NOMO-1 treated with dmso at 0.1 percent for 144 hours (cell line): ENCODE measurements at regions not wholly inside any gene's neighbourhood (a gene's known extent, or its start where the extent isn't known, plus 50 kb on each side); places are given as distances from the start of the nearest gene placed in this dataset.
"Not testable (repeated sequence)": the region's sequence is repeated elsewhere in the genome, so short reads cannot be mapped to it uniquely, and the experiment has no call there.

Experiments used
- DNase-seq: peaks from one replicate; lab custom pipeline; 2025; ENCODE audit not compliant: unreplicated experiment; lab: John Stamatoyannopoulos, UW

GRCh38 chr2:7420530-7420929 lies 503.3 kb downstream of the RNF144A start:
- no peak for DNase-seq

GRCh38 chr2:7424481-7424880 lies 507.3 kb downstream of the RNF144A start:
- no peak for DNase-seq

DNA sequence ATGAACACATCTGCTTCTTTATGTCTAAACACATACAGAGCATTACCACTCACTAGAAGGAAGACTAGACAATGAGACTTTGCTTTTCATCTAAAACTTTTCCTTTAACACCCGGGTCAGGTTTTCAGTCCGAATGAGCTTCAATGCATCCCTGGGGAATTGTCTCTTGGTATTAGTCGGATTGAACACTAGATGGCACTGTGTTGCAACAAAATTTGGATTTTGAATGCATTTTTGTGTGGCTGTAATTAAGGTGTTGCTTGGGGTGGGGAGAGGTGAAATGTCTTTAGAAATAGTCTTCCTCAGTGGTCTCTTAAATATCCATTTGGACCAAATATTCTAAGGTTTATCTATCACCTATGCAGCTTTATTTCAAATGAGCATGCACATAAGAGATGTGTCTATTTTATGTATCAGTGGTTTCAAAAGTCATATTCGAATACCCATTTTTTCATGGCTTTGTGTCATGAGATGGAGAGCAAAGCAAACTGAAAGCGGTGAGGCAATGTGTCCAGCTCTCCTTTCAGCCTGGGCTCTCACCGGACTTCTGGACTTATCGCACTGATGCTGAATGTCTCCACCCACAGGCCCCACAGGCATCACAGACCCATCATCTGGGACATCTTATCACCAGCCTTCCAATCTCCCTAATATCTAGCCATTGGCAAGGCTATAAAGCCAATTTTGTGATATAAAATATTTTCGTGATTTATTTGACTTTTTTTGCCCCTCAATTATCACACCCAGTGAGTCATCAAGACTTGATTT lies 510.3 kb downstream of the RNF144A start:
- peak; percentile 64 for DNase-seq

DNA sequence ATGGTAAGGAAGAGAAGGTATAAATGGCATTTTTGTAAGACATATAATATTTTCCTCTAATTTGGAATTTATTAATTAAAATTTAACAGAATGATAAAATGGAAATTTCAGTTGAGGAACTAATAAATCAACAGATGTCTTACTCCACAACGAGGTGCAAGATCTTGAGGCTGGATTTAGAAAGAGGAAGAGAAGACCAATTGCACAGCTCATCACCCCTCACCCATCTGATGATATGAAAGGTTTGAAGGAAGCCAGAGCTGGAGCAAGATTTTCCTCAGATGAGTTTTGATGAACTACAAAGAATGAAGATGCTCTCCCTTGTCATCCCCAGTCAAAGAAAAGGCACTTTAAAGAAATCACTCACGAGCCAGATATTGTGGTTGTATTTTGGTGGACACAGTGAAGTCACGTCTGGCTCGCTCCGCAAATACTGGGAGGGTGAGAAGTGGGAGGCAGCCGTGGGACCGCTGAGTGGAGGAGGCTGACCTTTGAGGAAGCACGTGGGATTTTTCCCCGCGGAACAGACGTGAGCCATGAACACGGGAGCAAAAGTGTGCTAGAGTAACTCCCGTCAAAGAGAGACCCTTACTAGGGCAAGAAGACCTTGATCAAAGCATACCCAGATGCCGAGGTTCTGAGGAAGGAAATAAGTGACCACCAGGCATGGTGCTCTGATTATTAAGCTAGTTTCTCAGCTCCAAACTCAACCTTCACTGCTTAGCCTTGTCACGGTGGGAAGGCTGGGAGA lies 511.4 kb downstream of the RNF144A start:
- peak; percentile 74 for DNase-seq

- no peak for DNase-seq
These were observed 512.5 kb downstream of the RNF144A start for GRCh38 chr2:7429733-7430132.

DNA sequence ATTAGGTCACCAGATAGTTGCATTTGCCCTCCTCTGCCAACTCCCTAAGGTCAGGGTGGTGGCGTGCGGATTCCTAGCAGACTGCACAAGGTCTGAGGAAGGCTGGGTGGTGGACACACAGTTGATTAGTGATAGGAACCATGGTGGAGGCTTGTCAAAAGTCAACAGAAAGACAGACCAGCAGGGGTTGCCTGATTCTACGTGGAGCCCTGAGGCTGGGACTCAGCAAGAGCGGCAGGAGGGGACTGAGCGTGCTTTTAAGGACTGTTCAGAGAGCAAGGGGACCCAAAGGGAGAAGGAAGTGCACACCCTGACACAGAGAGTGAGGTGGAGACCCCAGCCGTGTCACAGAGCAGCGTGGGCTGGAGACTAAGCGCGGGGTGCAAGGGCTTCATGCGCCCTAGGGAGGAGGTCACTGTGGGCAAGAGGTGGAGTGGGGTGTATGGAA lies 513.2 kb downstream of the RNF144A start:
- no peak for DNase-seq

DNA sequence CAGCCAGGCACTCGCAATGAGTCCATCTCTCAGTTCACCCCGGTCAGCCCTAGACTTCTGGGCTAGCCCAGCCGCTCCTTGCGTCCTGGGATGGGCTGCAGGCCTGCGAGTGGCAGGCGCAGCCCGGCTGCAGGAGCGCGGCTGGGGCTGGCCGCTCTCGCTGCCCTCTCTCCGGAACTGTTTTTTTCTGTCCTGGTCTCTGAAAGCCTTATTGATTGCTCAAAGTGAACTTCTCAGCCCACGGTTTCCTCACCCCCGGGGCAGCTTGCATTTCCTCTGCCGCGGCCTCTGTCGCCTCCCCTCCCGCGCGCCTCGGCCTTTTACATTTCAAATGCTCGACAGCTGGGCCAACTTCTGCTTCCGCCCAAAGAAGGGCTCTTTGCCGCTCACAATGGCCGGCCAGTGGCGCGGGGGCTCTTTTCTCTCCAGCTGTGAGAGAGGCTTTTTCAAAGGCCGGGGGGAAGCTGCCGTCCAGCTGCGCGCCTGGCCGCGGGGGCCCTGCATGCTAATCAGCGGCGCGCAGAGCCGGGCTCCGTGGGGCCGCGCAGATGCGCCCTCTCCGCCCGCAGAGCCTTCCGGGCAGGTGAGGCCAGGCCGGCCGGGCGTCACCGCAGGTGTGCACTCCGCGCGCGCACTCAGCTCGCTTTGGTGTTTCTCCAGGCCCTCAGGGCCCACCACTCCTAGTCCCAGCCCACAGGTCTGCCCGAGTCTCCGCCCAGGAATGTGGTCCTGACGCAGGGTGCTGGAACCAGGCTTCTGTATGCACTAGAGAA lies 513.8 kb downstream of the RNF144A start:
- peak; percentile 87 for DNase-seq

DNA sequence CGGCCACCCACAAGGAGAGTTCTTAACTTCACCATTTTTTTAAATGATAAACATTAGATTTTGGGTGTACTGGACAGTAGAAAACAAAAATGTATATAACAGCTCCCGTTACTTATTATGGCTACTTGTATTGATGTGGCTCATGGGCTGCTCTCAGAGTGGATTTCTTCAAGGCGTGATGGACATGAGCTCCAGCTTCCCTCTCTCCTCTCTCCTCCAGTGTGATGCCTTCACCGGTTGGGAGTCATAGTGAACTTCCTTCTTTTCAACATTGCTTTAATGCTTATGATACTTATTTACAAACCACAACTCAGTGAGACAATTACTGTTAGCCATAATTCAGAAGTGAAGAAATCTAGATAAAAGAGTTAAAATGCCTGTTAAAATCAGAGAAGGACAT lies 515.2 kb downstream of the RNF144A start:
- peak; percentile 57 for DNase-seq

GRCh38 chr2:7436096-7436906 lies 519.1 kb downstream of the RNF144A start:
- no peak for DNase-seq

DNA sequence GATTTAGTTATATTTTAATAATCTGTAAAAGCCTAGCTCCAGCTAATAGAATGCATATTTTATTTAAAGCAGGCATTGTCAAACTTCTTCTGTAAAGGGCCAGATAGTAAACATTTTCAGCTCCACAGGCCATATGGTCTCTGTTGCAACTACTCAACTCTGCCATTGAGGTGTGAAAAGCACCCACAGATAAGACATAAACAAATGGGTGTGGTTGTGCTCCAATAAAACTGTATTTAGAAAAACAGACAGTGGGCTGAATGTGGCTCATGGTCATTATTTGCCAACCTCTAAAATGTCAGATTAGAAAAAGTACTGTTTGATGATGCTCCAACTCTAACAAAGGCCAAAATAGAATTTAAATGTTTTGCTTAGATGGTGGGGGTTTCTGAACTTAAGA lies 519.9 kb downstream of the RNF144A start:
- DNase-seq: no peak

- DNase-seq: peak; percentile 16
These were observed 520.8 kb downstream of the RNF144A start for GRCh38 chr2:7437716-7438632.

DNA sequence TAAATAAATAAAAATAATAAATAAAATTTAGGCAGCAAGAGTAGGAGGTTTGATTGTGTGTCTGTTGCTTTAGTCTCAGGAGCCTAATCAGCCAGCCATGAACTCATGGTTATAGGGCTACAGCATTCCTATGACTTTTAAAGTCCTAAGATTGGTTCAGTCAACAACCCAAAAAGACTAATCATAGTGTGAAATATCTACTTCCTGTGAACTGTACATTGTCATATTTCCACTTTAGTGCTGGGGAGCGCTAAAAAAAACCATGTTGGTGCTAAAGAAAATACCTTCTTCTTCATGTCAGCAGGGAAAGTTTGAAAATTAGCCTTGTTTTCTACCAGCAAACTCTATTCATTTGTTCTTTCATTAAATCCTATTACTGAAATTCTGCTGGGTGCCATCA lies 521.6 kb downstream of the RNF144A start:
- DNase-seq: no peak

GRCh38 chr2:7440977-7441376 lies 523.8 kb downstream of the RNF144A start:
- DNase-seq: no peak

- DNase-seq: not testable (repeated sequence)
These were observed 524.6 kb downstream of the RNF144A start for GRCh38 chr2:7441841-7442240.

DNA sequence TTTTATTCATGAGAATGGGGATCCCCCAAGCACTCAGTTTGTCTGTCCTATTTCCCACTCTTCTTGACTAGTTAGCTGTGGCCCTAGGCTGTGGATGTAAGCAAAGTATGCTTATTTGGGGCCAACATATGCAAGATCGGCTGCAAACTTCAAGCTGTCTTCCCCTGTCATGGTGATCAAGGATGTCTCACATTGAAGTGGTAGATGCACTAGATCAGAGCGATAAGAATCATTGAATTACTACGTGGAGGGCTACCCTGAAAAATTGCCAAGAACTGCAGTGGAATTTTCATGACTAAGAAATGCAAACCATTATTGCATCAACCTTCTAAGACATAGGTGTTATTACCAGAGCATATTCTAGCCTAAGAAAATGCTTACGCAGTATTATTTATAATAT lies 527.4 kb downstream of the RNF144A start:
- no peak for DNase-seq

GRCh38 chr2:7448578-7449264 lies 531.5 kb downstream of the RNF144A start:
- DNase-seq: no peak

DNA sequence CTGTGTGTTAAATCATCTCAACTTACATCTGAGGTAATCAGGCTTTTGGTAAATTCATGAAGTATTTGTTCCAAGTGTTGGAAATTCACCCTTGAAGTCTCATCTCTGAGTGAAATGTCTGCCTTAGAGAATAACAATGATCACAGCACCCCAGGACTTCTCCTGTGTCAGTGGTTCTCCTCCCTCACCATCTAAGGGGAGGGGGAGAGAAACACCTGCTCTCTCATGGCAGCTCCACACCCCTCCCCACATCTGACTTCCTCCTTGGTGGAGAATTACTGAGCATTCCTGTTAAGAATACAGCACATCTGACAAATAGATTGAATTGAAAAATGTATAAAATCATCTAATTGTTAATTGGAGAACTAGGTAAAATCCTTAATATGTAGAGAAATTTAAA lies 532.1 kb downstream of the RNF144A start:
- DNase-seq: no peak

DNA sequence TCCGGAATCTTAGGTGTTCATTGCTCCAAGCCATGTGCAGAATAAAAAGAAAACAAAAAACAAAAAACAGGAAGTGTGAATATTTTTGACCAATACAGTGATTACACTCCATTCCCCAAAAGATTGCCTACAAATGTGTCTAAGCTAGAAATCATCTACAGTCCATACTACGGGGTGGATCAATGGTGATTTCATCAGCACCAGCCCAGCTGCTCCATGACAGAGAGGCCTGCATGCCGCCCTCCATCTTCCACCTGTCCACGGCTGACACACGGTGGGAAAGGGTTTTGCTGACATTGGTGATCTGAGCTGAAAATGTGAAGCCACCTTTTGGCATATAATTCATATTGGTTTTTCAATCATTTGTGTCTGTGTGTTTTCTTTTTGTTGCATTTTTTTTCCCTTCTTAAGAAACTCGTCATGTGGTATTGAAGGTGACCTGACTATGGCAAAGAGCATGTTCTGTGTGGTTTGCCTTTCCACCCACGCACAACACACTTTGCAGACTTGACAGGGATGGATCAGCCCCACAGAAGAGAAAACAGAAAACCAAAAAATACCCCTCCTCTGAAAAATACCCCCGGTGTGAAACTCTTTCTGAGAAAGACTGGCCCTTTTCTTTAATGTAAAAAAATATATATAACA lies 533.1 kb downstream of the RNF144A start:
- DNase-seq: no peak

DNA sequence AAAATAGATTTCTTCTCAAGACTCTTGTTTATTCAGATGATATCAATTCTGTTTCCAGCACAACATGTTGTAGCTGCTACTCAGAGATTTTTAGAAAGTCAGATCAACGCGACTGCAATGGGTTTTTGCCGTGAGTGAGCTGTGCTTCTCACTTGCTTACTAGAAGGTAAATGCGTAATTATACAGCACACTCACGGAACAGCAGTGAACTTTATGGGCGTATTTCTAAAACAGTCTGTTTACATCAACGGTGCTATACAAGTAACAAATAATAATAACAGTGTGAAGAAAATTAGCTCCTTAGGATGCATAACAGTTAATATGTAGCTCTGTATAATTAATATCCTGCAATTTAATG lies 533.6 kb downstream of the RNF144A start:
- no peak for DNase-seq
